Glomerular endothelial cell (primary cell): ENCODE measurements at regions not wholly inside any gene's neighbourhood (a gene's known extent, or its start where the extent isn't known, plus 50 kb on each side); places are given as distances from the start of the nearest gene placed in this dataset.
"Not testable (repeated sequence)": the region's sequence is repeated elsewhere in the genome, so short reads cannot be mapped to it uniquely, and the experiment has no call there.

Source experiments
- DNase-seq: peaks from one replicate; pipeline ENCODE4 v3.0.0-alpha.2; 2011; ENCODE audit warnings: low read depth, low spot score; ENCODE audit errors: extremely low read depth

- no peak for DNase-seq
Measured at GRCh38 chr6:144895313-144896278, 610.5 kb downstream of the UTRN start.

- DNase-seq = no peak
Measured at GRCh38 chr6:144896289-144896688, 611.2 kb downstream of the UTRN start.

DNA sequence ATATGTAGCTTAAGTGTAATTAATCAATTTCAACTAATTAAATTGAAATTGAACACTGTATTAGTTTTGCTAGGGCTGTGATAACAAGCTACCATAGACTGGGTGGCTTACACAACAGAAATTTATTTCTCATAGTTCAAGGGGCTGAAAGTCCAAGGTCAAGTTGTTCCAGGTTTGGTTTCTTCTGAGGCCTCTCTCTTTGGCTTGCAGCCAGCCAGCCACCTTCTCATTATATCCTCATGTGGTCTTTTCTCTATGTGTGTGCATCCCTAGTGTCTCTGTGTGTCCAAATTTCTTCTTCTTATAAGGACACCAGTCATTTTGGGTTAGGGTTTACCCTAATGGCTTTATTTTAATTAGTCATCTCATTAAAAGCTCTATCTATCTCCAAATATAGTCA lies 611.7 kb downstream of the UTRN start:
- DNase-seq = no peak

DNA sequence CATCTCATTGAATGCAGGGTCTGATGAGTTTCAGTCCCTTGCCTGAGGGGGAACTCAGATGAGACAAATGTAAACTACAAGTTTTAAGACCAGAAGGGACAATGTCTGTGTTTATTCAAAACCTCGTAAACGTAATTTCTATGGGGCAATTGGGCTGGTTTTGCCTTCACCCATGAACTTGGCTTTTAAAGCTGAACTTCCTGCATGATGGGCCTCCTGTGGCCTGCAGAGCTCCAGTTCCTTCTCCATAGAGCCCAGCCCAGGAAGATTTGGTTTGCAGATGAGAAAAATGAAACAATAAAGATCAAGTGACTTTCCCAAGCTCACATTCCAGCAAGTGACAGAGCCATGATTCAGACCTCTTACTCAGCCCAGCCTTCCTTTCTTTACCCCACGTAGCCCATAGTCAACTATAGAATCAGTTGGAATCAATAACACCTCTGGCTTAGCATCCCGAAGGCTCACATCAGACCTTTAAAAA lies 612.3 kb downstream of the UTRN start:
- DNase-seq = peak; percentile 39

- DNase-seq = no peak
Measured at GRCh38 chr6:144898052-144898689, 613.0 kb downstream of the UTRN start.

DNA sequence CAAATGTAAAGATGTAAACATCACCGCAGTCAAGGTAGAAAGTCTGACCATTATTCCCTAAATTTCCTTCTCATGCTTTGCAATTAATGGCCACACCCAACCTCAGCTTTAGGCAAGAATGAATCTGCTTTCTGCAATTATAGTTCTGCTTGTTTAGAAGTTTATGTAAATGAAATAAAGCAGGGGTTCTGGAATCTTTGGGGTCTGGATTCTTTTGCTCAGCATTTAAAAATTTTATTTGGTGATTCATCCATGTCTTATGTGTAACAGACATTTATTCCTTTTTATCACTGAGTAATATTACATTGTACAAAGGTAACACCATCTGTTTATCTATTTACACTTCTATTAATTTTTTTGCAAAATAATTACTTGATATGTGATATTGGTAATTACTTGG lies 613.6 kb downstream of the UTRN start:
- no peak for DNase-seq

- no peak for DNase-seq
Measured at GRCh38 chr6:144899161-144899560, 614.0 kb downstream of the UTRN start.

- no peak for DNase-seq
Measured at GRCh38 chr6:144901412-144901811, 616.3 kb downstream of the UTRN start.

- no peak for DNase-seq
Measured at GRCh38 chr6:144908004-144908403, 622.9 kb downstream of the UTRN start.

DNA sequence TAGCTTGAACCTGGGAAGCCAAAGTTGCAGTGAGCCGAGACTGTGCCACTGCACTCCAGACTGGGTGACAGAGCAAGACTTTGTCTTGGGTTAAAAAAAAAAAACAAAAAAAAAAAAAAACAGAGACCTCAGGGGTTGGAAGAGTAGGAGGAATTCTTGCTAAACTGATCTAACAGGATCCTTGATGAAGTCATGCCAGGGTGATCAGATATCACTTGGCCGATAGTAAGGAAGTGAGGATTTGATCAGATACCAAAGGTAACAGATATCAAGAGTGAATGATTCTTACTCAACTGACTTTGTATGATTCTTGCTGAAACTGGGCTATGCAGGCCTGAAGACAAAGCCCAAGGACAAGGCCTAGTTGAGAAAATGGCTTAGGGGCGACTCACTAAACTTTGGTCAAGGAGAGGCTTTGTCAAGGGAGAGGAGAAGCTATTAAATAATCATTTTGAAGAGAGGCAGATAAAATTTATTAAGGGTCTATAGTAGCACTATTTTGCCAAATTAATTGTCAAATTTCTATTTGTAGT lies 624.7 kb downstream of the UTRN start:
- no peak for DNase-seq

DNA sequence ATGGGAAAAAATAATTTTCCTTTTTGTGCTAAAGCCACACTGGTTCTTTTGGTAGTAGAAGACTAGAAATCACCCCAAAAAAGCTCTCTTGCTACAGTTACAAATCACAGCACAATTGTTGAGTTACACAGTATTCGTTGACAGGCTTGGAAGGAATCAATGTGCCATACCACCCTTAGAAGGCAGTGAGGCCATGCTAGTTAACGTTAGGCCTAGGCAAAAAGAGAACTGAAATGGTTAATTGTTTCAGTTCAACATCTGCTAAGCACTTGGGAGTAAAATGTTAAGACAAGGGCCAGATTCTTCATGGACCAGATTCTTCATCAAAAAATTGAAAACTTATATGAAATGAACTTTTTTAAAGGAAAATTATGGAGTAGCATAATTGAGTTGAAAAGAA lies 626.2 kb downstream of the UTRN start:
- DNase-seq = no peak

DNA sequence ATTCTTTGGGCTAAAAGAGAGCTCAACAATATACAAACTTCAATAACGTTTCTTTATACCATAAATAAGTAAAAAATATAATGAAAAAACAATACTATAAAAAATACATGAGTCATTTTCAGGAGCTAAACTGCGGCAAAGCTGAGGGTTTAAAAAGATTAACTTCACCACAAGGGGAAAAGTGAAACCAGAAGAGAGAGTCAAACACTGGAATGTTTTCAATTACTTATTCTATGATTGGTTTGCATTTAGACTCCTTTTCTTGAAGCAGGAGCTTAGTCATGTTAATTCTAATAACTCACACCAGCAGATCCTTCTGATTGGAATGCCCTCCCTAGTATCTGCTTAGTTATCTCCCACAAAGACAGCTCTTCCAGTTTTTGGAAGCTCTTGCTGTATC lies 627.3 kb downstream of the UTRN start:
- DNase-seq = no peak

GRCh38 chr6:144918073-144918472 lies 632.9 kb downstream of the UTRN start:
- no peak for DNase-seq

DNA sequence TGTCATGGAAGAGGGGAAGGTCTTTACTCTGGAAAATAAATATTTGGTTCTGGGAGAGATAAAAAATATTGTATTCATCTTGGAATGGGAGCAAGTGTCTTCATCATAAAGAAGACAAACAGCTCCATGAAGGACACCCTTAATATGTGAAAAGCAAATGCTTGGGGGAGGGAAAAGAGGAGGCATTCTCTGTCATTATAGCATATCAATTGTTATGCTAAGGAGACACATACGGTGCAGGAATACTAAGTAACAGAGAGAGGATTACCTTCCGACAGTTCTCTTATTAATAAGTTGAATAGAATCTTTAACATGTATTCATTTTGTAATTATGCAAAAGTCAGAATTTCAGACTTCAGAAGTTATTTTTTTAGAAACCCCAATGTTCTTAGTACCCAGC lies 634.4 kb downstream of the UTRN start:
- no peak for DNase-seq

GRCh38 chr6:144920391-144920961 lies 635.3 kb downstream of the UTRN start:
- no peak for DNase-seq

GRCh38 chr6:144921206-144921975 lies 636.3 kb downstream of the UTRN start:
- DNase-seq = no peak

GRCh38 chr6:144922120-144922722 lies 637.1 kb downstream of the UTRN start:
- DNase-seq = no peak

GRCh38 chr6:144922771-144923490 lies 637.8 kb downstream of the UTRN start:
- DNase-seq = not testable (repeated sequence)

DNA sequence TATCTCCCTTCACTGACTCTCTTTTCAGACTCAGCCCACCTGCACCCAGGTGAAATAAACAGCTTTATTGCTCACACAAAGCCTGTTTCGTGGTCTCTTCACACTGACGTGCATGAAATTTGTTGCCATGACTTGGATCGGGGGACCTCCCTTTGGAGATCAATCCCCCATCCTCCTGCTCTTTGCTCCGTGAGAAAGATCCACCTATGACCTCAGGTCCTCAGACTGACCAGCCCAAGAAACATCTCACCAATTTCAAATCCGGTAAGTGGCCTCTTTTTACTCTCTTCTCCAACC lies 638.3 kb downstream of the UTRN start:
- DNase-seq = not testable (repeated sequence)

- DNase-seq = no peak
Measured at GRCh38 chr6:144928847-144929246, 643.7 kb downstream of the UTRN start.
